H1 (cell line): ENCODE measurements at regions not wholly inside any gene's neighbourhood (a gene's known extent, or its start where the extent isn't known, plus 50 kb on each side); places are given as distances from the start of the nearest gene placed in this dataset.

Source experiments
- CTCF ChIA-PET: fragments of 300-600 bp; sonication (Branson Sonifier 250); formaldehyde crosslinking; loops from one replicate; lab custom pipeline; 2021; ENCODE audit not compliant: partially characterized antibody; lab: Charles Lee
- POLR2A ChIA-PET: fragments of 300-600 bp; sonication (Branson Sonifier 250); formaldehyde crosslinking; loops from one replicate; lab custom pipeline; 2021; ENCODE audit warnings: inconsistent platforms; ENCODE audit not compliant: partially characterized antibody; lab: Charles Lee
- DNase-seq, 2 experiments: peaks; one replicate each; pipeline versions ENCODE4 v3.0.0 to v3.0.0-alpha.2; 2010 to 2022; ENCODE audit warnings: low spot score in 2 of 2, low read depth in 1 of 2, mixed read lengths in 1 of 2
- FAIRE-seq: peaks from 2 replicates; lab custom pipeline; 2011; peaks lifted over from hg19 to GRCh38; lab: Jason Lieb, UNC
- H2AFZ ChIP-seq: 2 replicates; pipeline ENCODE4 v1.8.1; 2012; ENCODE audit warnings: low read length, inconsistent platforms
- H2AK5ac ChIP-seq: 2 replicates; pipeline ENCODE4 v1.6.1; 2013; ENCODE audit warnings: low read depth, low read length
- H2BK120ac ChIP-seq: replicated peaks from 2 replicates; pipeline ENCODE3; 2013; ENCODE audit warnings: low read depth, low read length, inconsistent platforms
- H2BK12ac ChIP-seq: 2 replicates; pipeline ENCODE4 v1.6.1; 2013; ENCODE audit warnings: low read depth, low read length
- H2BK15ac ChIP-seq: 2 replicates; pipeline ENCODE4 v1.6.1; 2013; ENCODE audit warnings: low read length
- H2BK20ac ChIP-seq: 2 replicates; pipeline ENCODE4 v1.6.1; 2013; ENCODE audit warnings: low read length
- H2BK5ac ChIP-seq: 2 replicates; pipeline ENCODE4 v1.6.1; 2013; ENCODE audit warnings: low read depth, low read length
- H3K14ac ChIP-seq: 2 replicates; pipeline ENCODE4 v1.6.1; 2013; ENCODE audit warnings: inconsistent platforms; ENCODE audit not compliant: insufficient read length
- H3K18ac ChIP-seq: 2 replicates; pipeline ENCODE4 v1.6.1; 2013; ENCODE audit warnings: low read length; ENCODE audit errors: extremely low read depth
- H3K23ac ChIP-seq: 2 replicates; pipeline ENCODE4 v1.6.1; 2013; ENCODE audit warnings: inconsistent platforms; ENCODE audit not compliant: insufficient read length
- H3K23me2 ChIP-seq: 2 replicates; pipeline ENCODE4 v1.6.1; 2013; ENCODE audit warnings: low read depth, low read length
- H3K27ac ChIP-seq: 2 replicates; pipeline ENCODE4 v1.6.1; 2011; ENCODE audit warnings: low read depth, low read length, inconsistent platforms
- H3K27me3 ChIP-seq, 4 experiments: replicated peaks in 1 of 4; 1 replicate in 1 of 4; 2 replicates in 3 of 4; pipeline versions ENCODE4 v1.6.1 to v1.8.1; 2011 to 2013; ENCODE audit warnings: low read length in 3 of 4, mild to moderate bottlenecking in 3 of 4, inconsistent platforms in 2 of 4, mixed read lengths in 2 of 4, moderate library complexity in 1 of 4; ENCODE audit not compliant: control insufficient read depth in 3 of 4, insufficient read depth in 3 of 4; ENCODE audit errors: extremely low read depth in 1 of 4
- H3K36me3 ChIP-seq, 4 experiments: 2 replicates each; pipeline versions ENCODE4 v1.6.1 to v1.8.1; 2011 to 2013; ENCODE audit warnings: mild to moderate bottlenecking in 4 of 4, low read length in 3 of 4, moderate library complexity in 2 of 4, control low read depth in 1 of 4, inconsistent platforms in 1 of 4; ENCODE audit not compliant: insufficient read depth in 4 of 4, control insufficient read depth in 2 of 4
- H3K4ac ChIP-seq: replicated peaks from 2 replicates; pipeline ENCODE3; 2013; ENCODE audit warnings: low read length, low read depth, mixed read lengths, inconsistent platforms; ENCODE audit not compliant: insufficient read length
- H3K4me1 ChIP-seq, 4 experiments: replicated peaks in 1 of 4; 1 replicate in 1 of 4; 2 replicates in 3 of 4; pipeline versions ENCODE4 v1.6.1 to v1.8.1; 2011 to 2013; ENCODE audit warnings: low read length in 3 of 4, inconsistent platforms in 2 of 4, mixed read lengths in 1 of 4; ENCODE audit not compliant: insufficient read depth in 4 of 4, control insufficient read depth in 3 of 4
- H3K4me2 ChIP-seq, 2 experiments: 2 replicates each; pipeline versions ENCODE4 v1.6.1 to v1.8.1; 2011 to 2013; ENCODE audit warnings: low read depth in 2 of 2, low read length in 2 of 2, control low read depth in 1 of 2, inconsistent platforms in 1 of 2, mild to moderate bottlenecking in 1 of 2; ENCODE audit not compliant: insufficient read depth in 1 of 2
- H3K4me3 ChIP-seq, 4 experiments: fragments of 200-600, 300-600 bp in 1 of 4; sonication (generic), shearing (Covaris generic), sonication (Bioruptor Twin) in 1 of 4; 2 replicates each; pipeline versions ENCODE4 v1.5.1 to v1.8.1; 2011 to 2016; ENCODE audit warnings: low read length in 4 of 4, low read depth in 3 of 4, control low read depth in 2 of 4, inconsistent platforms in 2 of 4, mild to moderate bottlenecking in 2 of 4, mixed read lengths in 1 of 4, moderate library complexity in 1 of 4; ENCODE audit not compliant: insufficient read depth in 2 of 4; ENCODE audit errors: extremely low read depth in 1 of 4
- H3K56ac ChIP-seq: replicated peaks from 2 replicates; pipeline ENCODE3; 2013; ENCODE audit warnings: low read depth, mild to moderate bottlenecking, mixed read lengths, low read length, inconsistent platforms; ENCODE audit not compliant: insufficient read length
- H3K79me1 ChIP-seq: 2 replicates; pipeline ENCODE4 v1.6.1; 2013; ENCODE audit warnings: low read depth, low read length, control low read depth
- H3K79me2 ChIP-seq, 2 experiments: 2 replicates each; pipeline versions ENCODE4 v1.6.1 to v1.8.1; 2012 to 2013; ENCODE audit warnings: low read length in 2 of 2, mild to moderate bottlenecking in 2 of 2, inconsistent platforms in 1 of 2; ENCODE audit not compliant: insufficient read depth in 2 of 2, control insufficient read depth in 1 of 2
- H3K9ac ChIP-seq, 4 experiments: replicated peaks in 1 of 4; 1 replicate in 1 of 4; 2 replicates in 3 of 4; pipeline versions ENCODE4 v1.6.1 to v1.8.1; 2011 to 2013; ENCODE audit warnings: low read depth in 3 of 4, low read length in 3 of 4, control low read depth in 2 of 4, mild to moderate bottlenecking in 2 of 4, moderate library complexity in 2 of 4, inconsistent platforms in 1 of 4; ENCODE audit errors: extremely low read depth in 1 of 4
- H3K9me3 ChIP-seq, 2 experiments: 2 replicates each; pipeline versions ENCODE4 v1.6.1 to v1.8.1; 2012 to 2013; ENCODE audit warnings: mild to moderate bottlenecking in 2 of 2, moderate library complexity in 2 of 2, control low read depth in 1 of 2, inconsistent platforms in 1 of 2, low read depth in 1 of 2, low read length in 1 of 2, mixed read lengths in 1 of 2; ENCODE audit not compliant: insufficient read depth in 2 of 2
- H4K20me1 ChIP-seq, 2 experiments: replicated peaks in 1 of 2; 2 replicates each; pipeline versions ENCODE3 to v1.8.1; 2011 to 2013; ENCODE audit warnings: inconsistent platforms in 2 of 2, low read length in 2 of 2, mild to moderate bottlenecking in 1 of 2; ENCODE audit not compliant: insufficient read depth in 2 of 2, control insufficient read depth in 1 of 2
- H4K5ac ChIP-seq: 2 replicates; pipeline ENCODE4 v1.6.1; 2013; ENCODE audit warnings: low read length, low read depth, mixed read lengths, inconsistent platforms; ENCODE audit not compliant: insufficient read length
- H4K8ac ChIP-seq: 2 replicates; pipeline ENCODE4 v1.8.0; 2013; ENCODE audit warnings: mild to moderate bottlenecking, moderate library complexity, low read length, inconsistent platforms; ENCODE audit not compliant: insufficient read depth; ENCODE audit errors: extremely low read depth
- H4K91ac ChIP-seq: replicated peaks from 2 replicates; pipeline ENCODE3; 2013; ENCODE audit warnings: low read length, mixed read lengths, inconsistent platforms; ENCODE audit not compliant: insufficient read length
- JUN ChIP-seq: IDR thresholded peaks from 2 replicates; pipeline ENCODE4 v1.6.1; 2011; ENCODE audit warnings: low read depth, mild to moderate bottlenecking, improper control_type of control experiment, low read length
- WGBS, 2 experiments: shearing (Covaris generic) in 1 of 2; methylation state at CpG; one replicate each; pipeline versions ENCODE4 v1.1.6 to v1.1.7; 2013 to 2015; ENCODE audit warnings: low lambda C conversion rate in 2 of 2, mixed read lengths in 2 of 2, inconsistent platforms in 1 of 2, low coverage in 1 of 2, missing lambda C conversion rate in 1 of 2; ENCODE audit not compliant: insufficient replicate concordance in 2 of 2, insufficient coverage in 1 of 2, insufficient read length in 1 of 2; ENCODE audit errors: extremely low coverage in 1 of 2, missing lambda C conversion rate in 1 of 2; 5-methylcytosine and 5-hydroxymethylcytosine counted together

GRCh38 chr6:168844821-168845609, 404.0 kb downstream of the SMOC2 start:
- no peak overlapping the region for H3K23ac ChIP-seq
- H3K4me1 ChIP-seq: no peaks in the 10 kb centered on the region
- H3K4me2 ChIP-seq: no peak overlapping the region
- DNase-seq (no peak), FAIRE-seq (no peak)
- no peaks in the 10 kb centered on the region for H3K27me3 ChIP-seq
- no peak overlapping the region for H3K4me3 ChIP-seq
- H2AK5ac ChIP-seq: no peak overlapping the region
- H4K20me1 ChIP-seq: peaks cover 0 to 3% of the 10 kb centered on the region in 2 experiments
- H4K8ac ChIP-seq: no peak overlapping the region
- no peak overlapping the region for H3K27ac ChIP-seq
- CTCF ChIA-PET: interaction anchor here (0.9 to 1.2 kb wide), 2 partner anchors 69 to 475 kb away, joined by 3 read pairs; no protein-coding TSS in a partner anchor
- H3K9me3 ChIP-seq: peaks cover 0 to 3% of the 10 kb centered on the region in 2 experiments; a peak in 1 of 4 replicates
- no peak overlapping the region for H4K91ac ChIP-seq
- TF ChIP-seq JUN: no peak
- TF ChIP-seq, all 59 proteins: peak for 0
- H3K36me3 ChIP-seq: no peaks in the 10 kb centered on the region
- no peak overlapping the region for H4K5ac ChIP-seq
- no peak overlapping the region for H2BK20ac ChIP-seq
- no peak overlapping the region for H2BK15ac ChIP-seq
- H2BK5ac ChIP-seq: no peak overlapping the region
- H3K79me2 ChIP-seq: no peaks in the 10 kb centered on the region
- H3K23me2 ChIP-seq: no peaks in the 10 kb centered on the region
- no peak overlapping the region for H3K4ac ChIP-seq
- H3K56ac ChIP-seq: no peak overlapping the region
- no peak overlapping the region for H2AFZ ChIP-seq
- POLR2A ChIA-PET: no interaction called here
- no peak overlapping the region for H3K18ac ChIP-seq
- no peak overlapping the region for H3K9ac ChIP-seq
- H3K14ac ChIP-seq: no peak overlapping the region
- no peak overlapping the region for H2BK12ac ChIP-seq
- no peaks in the 10 kb centered on the region for H3K79me1 ChIP-seq
- no peak overlapping the region for H2BK120ac ChIP-seq
- 88% methylated on average over 20 of the region's 20 CpGs; no CpG with 5 or more reads in 1 of the 2 experiments for WGBS, 2 experiments
